ENCODE measurements at regions not wholly inside any gene's neighbourhood (a gene's known extent, or its start where the extent isn't known, plus 50 kb on each side); places are given as distances from the start of the nearest gene placed in this dataset.

DNA sequence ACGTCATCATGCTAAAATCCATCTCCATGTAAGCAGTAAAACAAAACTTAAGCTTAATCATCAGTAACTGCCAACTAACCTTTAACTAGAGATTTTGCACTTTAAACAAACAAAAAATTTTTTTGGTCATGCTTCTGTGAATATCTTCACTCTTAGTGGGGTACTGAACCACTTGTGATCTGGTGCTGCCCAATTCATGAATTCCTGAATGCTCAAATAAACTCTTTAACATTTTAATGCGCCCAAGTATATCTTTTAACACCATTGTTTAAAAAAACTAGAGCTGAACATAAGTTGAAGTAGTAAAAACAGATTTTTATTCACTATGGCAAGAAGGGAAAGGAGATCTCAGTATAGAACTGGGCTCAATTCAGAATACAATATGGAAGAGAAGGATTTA, 196.9 kb upstream of the USP24 start:
- Mint-ChIP-seq H3K27ac (ENCODE audit: unreplicated experiment) (no peak overlapping the region), H3K36me3 (ENCODE audit: insufficient read depth, unreplicated experiment) (no peaks in the 10 kb centered on the region)
- TF ChIP-seq, protein P1, sequence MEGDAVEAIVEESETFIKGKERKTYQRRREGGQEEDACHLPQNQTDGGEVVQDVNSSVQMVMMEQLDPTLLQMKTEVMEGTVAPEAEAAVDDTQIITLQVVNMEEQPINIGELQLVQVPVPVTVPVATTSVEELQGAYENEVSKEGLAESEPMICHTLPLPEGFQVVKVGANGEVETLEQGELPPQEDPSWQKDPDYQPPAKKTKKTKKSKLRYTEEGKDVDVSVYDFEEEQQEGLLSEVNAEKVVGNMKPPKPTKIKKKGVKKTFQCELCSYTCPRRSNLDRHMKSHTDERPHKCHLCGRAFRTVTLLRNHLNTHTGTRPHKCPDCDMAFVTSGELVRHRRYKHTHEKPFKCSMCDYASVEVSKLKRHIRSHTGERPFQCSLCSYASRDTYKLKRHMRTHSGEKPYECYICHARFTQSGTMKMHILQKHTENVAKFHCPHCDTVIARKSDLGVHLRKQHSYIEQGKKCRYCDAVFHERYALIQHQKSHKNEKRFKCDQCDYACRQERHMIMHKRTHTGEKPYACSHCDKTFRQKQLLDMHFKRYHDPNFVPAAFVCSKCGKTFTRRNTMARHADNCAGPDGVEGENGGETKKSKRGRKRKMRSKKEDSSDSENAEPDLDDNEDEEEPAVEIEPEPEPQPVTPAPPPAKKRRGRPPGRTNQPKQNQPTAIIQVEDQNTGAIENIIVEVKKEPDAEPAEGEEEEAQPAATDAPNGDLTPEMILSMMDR (IDR thresholded peaks at IDR 0.05; ENCODE audit: unreplicated experiment): no peak

DNA sequence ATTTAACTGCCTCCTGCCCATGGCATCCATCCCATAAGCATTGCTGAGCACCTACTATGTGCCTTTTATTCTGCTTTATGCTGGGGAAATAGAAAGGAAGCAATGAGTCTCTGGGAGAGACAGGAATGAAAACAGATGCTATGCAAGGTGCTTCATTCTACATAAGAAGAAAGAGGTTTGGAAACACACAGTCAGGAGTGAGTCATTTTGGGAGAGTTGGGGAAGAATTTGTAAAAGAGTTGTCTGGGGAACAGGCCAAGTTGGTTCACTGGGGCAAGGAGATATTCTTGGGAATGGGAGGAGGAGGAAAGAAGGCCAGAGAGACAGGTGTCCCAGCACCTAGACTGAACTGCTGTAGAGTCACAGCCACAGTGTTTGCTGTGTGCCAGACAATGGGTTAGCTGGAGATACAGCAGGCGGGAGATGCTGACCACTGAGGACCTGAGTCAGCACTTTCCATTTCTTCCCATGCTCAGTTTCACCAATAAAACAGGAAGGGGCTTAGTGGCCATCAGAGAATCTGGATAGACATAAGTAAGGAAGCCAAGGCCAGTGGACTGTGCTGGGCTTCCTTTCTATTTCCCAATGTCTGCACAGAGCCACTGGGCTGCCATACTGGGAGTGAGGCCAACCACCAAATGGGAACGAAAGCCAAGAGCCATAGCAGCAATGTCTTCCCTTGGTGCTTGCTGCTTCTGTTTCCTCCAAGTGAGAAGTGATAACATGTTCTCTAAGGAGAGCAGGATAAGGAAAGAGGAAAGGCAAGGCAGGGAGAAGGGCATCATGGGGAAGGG, 187.7 kb upstream of the USP24 start:
- Mint-ChIP-seq H3K4me3 (ENCODE audit: low read depth, unreplicated experiment) (no peak overlapping the region), H3K9me3 (ENCODE audit: low read depth, unreplicated experiment) (peaks cover 3% of the 10 kb centered on the region), H3K36me3 (ENCODE audit: insufficient read depth, unreplicated experiment) (no peaks in the 10 kb centered on the region), H3K4me1 (ENCODE audit: low read depth, unreplicated experiment) (no peaks in the 10 kb centered on the region), H3K27me3 (ENCODE audit: unreplicated experiment) (no peaks in the 10 kb centered on the region), H3K27ac (ENCODE audit: unreplicated experiment) (no peak overlapping the region)
- TF ChIP-seq, protein P1 (IDR thresholded peaks at IDR 0.05; ENCODE audit: unreplicated experiment): no peak
- DNase-seq: no peak
- CTCF ChIA-PET: no interaction called here
- intact Hi-C loops (cut with micrococcal nuclease; ENCODE audit: unreplicated experiment): no loop called here
- no TSS peak for BruUV-seq (replicated peaks)

More for the DNA sequence above, 196.9 kb upstream of the USP24 start:
- Mint-ChIP-seq H3K4me3 (ENCODE audit: low read depth, unreplicated experiment) (no peak overlapping the region), H3K4me1 (ENCODE audit: low read depth, unreplicated experiment) (no peaks in the 10 kb centered on the region), H3K9me3 (ENCODE audit: low read depth, unreplicated experiment) (peaks cover 9% of the 10 kb centered on the region), H3K27me3 (ENCODE audit: unreplicated experiment) (no peaks in the 10 kb centered on the region)
- BruUV-seq (replicated peaks): no TSS peak
- CTCF ChIA-PET: no interaction called here
- intact Hi-C loops (cut with micrococcal nuclease; ENCODE audit: unreplicated experiment): no loop called here
- no peak for DNase-seq

DNA sequence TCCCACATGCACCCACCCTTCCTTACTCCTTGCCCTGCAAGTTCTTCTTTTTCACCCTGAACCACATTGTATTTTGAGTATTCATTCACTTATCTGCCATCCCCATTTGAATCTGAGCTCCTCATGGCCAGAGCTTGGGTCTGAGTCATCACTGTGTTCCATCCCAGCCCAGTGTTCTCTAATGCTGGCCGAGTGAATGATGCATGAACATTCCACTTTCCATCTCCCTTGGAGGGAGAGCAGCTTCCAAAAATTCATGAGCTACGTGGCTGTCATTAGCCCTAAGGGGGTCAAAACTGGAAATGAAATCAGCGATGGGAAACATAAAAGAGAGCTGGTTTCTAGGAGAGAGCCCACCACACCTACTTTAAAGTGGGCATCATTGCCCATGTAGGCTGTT, 187.0 kb upstream of the USP24 start:
- intact Hi-C loops (cut with micrococcal nuclease; ENCODE audit: unreplicated experiment): no loop called here
- DNase-seq: no peak
- no TSS peak for BruUV-seq (replicated peaks)
- Mint-ChIP-seq H3K27ac (ENCODE audit: unreplicated experiment) (no peak overlapping the region), H3K9me3 (ENCODE audit: low read depth, unreplicated experiment) (peaks cover 3% of the 10 kb centered on the region), H3K4me1 (ENCODE audit: low read depth, unreplicated experiment) (no peaks in the 10 kb centered on the region), H3K27me3 (ENCODE audit: unreplicated experiment) (no peaks in the 10 kb centered on the region), H3K4me3 (ENCODE audit: low read depth, unreplicated experiment) (no peak overlapping the region), H3K36me3 (ENCODE audit: insufficient read depth, unreplicated experiment) (no peaks in the 10 kb centered on the region)
- CTCF ChIA-PET: no interaction called here
- TF ChIP-seq, protein P1 (IDR thresholded peaks at IDR 0.05; ENCODE audit: unreplicated experiment): no peak

DNA sequence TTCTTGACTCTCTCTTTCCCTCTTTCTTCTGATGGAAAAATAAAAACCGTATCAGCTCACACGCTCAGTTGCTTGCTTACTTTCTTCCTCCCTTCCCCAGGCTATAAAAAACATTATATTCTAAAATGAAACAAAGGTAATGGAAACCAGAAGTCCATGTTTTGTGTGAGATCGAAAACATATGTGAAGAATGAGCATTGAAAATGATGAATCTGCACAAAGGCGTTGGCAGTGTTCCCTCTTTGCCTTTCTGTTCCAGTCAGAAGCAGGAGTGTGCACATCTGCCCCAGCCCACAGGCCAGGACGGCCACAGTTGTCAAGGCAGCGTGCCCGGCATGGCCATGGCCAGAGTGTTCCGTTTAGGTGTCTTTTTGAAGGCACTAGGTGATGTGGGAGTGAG, 185.3 kb upstream of the USP24 start:
- CTCF ChIA-PET: no interaction called here
- H3K9me3 Mint-ChIP-seq (ENCODE audit: low read depth, unreplicated experiment): no peaks in the 10 kb centered on the region
- BruUV-seq (replicated peaks): no TSS peak
- H3K27me3 Mint-ChIP-seq (ENCODE audit: unreplicated experiment): no peaks in the 10 kb centered on the region
- TF ChIP-seq, protein P1 (IDR thresholded peaks at IDR 0.05; ENCODE audit: unreplicated experiment): no peak
- H3K4me3 Mint-ChIP-seq (ENCODE audit: low read depth, unreplicated experiment): no peak overlapping the region
- H3K4me1 Mint-ChIP-seq (ENCODE audit: low read depth, unreplicated experiment): no peaks in the 10 kb centered on the region
- no peak overlapping the region for H3K27ac Mint-ChIP-seq (ENCODE audit: unreplicated experiment)
- DNase-seq: no peak
- no peaks in the 10 kb centered on the region for H3K36me3 Mint-ChIP-seq (ENCODE audit: insufficient read depth, unreplicated experiment)
- intact Hi-C loops (cut with micrococcal nuclease; ENCODE audit: unreplicated experiment): no loop called here

Measured in Calu3 (cell line).